ENCODE measurements at regions not wholly inside any gene's neighbourhood (a gene's known extent, or its start where the extent isn't known, plus 50 kb on each side); places are given as distances from the start of the nearest gene placed in this dataset.

- 84% methylated on average over 7 of the region's 7 CpGs for WGBS
- Histone ChIP-seq H3K9ac (ENCODE audit: low read depth in 1 of 2, low read length in 2 of 2) (no peak overlapping the region), H3K36me3 (ENCODE audit: control insufficient read depth in 4 of 4, insufficient read depth in 3 of 4, low read depth in 1 of 4, low read length in 3 of 4) (no peaks in the 10 kb centered on the region), H3K27me3 (ENCODE audit: control insufficient read depth in 4 of 4, insufficient read depth in 4 of 4, low read length in 3 of 4) (no peaks in the 10 kb centered on the region), H3K4me1 (ENCODE audit: control insufficient read depth in 4 of 4, insufficient read depth in 4 of 4, low read length in 3 of 4) (no peaks in the 10 kb centered on the region), H3K27ac (ENCODE audit: low read depth in 1 of 2, low read length in 2 of 2) (no peak overlapping the region), H3K9me3 (ENCODE audit: control insufficient read depth in 4 of 4, low read length in 3 of 4) (no peaks in the 10 kb centered on the region), H3K4me3 (ENCODE audit: low read depth in 1 of 3, low read length in 3 of 3) (no peak overlapping the region)
- TF ChIP-seq FOXA1 (IDR thresholded peaks at IDR 0.05) (no peak), YY1 (IDR thresholded peaks at IDR 0.05) (no peak), RAD21 (IDR thresholded peaks at IDR 0.05) (no peak), GABPA (IDR thresholded peaks at IDR 0.05 in 1 of 2, conservative IDR thresholded peaks at IDR 0.05 in 1 of 2) (no peak)
- DNase-seq (ENCODE audit: low spot score), result peak; percentile 19
Measured at GRCh38 chr2:128774320-128775216, 455.9 kb upstream of the HS6ST1 start.

- peak; percentile 9 for DNase-seq (ENCODE audit: low spot score)
Measured at GRCh38 chr2:128775217-128775913, 456.7 kb upstream of the HS6ST1 start.

More at GRCh38 chr2:128775217-128775913, 456.7 kb upstream of the HS6ST1 start:
- no peak overlapping the region for H3K27ac ChIP-seq (ENCODE audit: low read depth in 1 of 2, low read length in 2 of 2)
- no peak overlapping the region for H3K4me3 ChIP-seq (ENCODE audit: low read depth in 1 of 3, low read length in 3 of 3)
- H3K9me3 ChIP-seq (ENCODE audit: control insufficient read depth in 4 of 4, low read length in 3 of 4), result no peaks in the 10 kb centered on the region
- no peaks in the 10 kb centered on the region for H3K27me3 ChIP-seq (ENCODE audit: control insufficient read depth in 4 of 4, insufficient read depth in 4 of 4, low read length in 3 of 4)
- no peaks in the 10 kb centered on the region for H3K4me1 ChIP-seq (ENCODE audit: control insufficient read depth in 4 of 4, insufficient read depth in 4 of 4, low read length in 3 of 4)
- 86% methylated on average over 10 of the region's 10 CpGs for WGBS
- TF ChIP-seq ZBTB33 (IDR thresholded peaks at IDR 0.05) (no peak), GABPA (IDR thresholded peaks at IDR 0.05 in 1 of 2, conservative IDR thresholded peaks at IDR 0.05 in 1 of 2) (no peak), FOXA1 (IDR thresholded peaks at IDR 0.05) (no peak), MAX (IDR thresholded peaks at IDR 0.05) (no peak), CTCF (IDR thresholded peaks at IDR 0.05; ENCODE audit: low read depth, low read length, missing input control) (no peak), FOXA2 (IDR thresholded peaks at IDR 0.05) (no peak), SP1 (IDR thresholded peaks at IDR 0.05) (no peak), RXRA (IDR thresholded peaks at IDR 0.05) (no peak), HNF4G (IDR thresholded peaks at IDR 0.05) (no peak), NR2F2 (IDR thresholded peaks at IDR 0.05) (no peak), RAD21 (IDR thresholded peaks at IDR 0.05) (no peak), ATF3 (IDR thresholded peaks at IDR 0.05) (no peak), HNF4A (conservative IDR thresholded peaks at IDR 0.05) (no peak), TAF1 (conservative IDR thresholded peaks at IDR 0.05) (no peak), JUND (IDR thresholded peaks at IDR 0.05) (no peak), YY1 (IDR thresholded peaks at IDR 0.05) (no peak), REST (IDR thresholded peaks at IDR 0.05) (no peak), EGR1 (IDR thresholded peaks at IDR 0.05; ENCODE audit: low read depth in 2 of 2) (no peak)
- H3K9ac ChIP-seq (ENCODE audit: low read depth in 1 of 2, low read length in 2 of 2), result no peak overlapping the region
- H3K36me3 ChIP-seq (ENCODE audit: control insufficient read depth in 4 of 4, insufficient read depth in 3 of 4, low read depth in 1 of 4, low read length in 3 of 4), result no peaks in the 10 kb centered on the region

All from liver (tissue), 8 donors.